Common myeloid progenitor, CD34-positive (primary cell): ENCODE measurements at regions not wholly inside any gene's neighbourhood (a gene's known extent, or its start where the extent isn't known, plus 50 kb on each side); places are given as distances from the start of the nearest gene placed in this dataset.
"Not testable (repeated sequence)": the region's sequence is repeated elsewhere in the genome, so short reads cannot be mapped to it uniquely, and the experiment has no call there.

Source experiments
- CTCF ChIA-PET: fragments of 350-600 bp; sonication (Branson Sonifier 250); formaldehyde crosslinking; loops from one replicate; lab custom pipeline; 2021; ENCODE audit warnings: antibody characterized with exemption; lab: Charles Lee
- POLR2A ChIA-PET: fragments of 350-600 bp; sonication (Branson Sonifier 250); formaldehyde crosslinking; loops from one replicate; lab custom pipeline; 2021; ENCODE audit warnings: antibody characterized with exemption; lab: Charles Lee
- DNase-seq, 3 donors: peaks; one replicate each; pipeline versions ENCODE4 v3.0.0 to v3.0.0-alpha.2; 2013
- H3K27ac ChIP-seq, 2 experiments: 1 replicate in 1 of 2; 2 replicates in 1 of 2; pipeline ENCODE4 v1.7.0; 2013; ENCODE audit warnings: inconsistent platforms in 2 of 2, low read length in 2 of 2, mild to moderate bottlenecking in 2 of 2, low read depth in 1 of 2, moderate library complexity in 1 of 2; ENCODE audit not compliant: severe bottlenecking in 2 of 2, insufficient read depth in 1 of 2, poor library complexity in 1 of 2
- H3K27me3 ChIP-seq, 5 experiments: replicated peaks in 2 of 5; 1 replicate in 3 of 5; 2 replicates in 2 of 5; pipeline versions ENCODE4 v1.6.1 to v1.7.0; 2013; ENCODE audit warnings: low read length in 4 of 5, mild to moderate bottlenecking in 2 of 5, moderate library complexity in 2 of 5, inconsistent platforms in 1 of 5; ENCODE audit not compliant: insufficient read depth in 5 of 5, control insufficient read depth in 4 of 5
- H3K36me3 ChIP-seq, 4 experiments: 1 replicate in 2 of 4; 2 replicates in 2 of 4; pipeline versions ENCODE4 v1.6.1 to v1.7.0; 2013; ENCODE audit warnings: low read length in 3 of 4, control low read depth in 1 of 4, mild to moderate bottlenecking in 1 of 4; ENCODE audit not compliant: control insufficient read depth in 4 of 4, insufficient read depth in 4 of 4
- H3K4me1 ChIP-seq, 4 experiments: 1 replicate in 3 of 4; 2 replicates in 1 of 4; pipeline versions ENCODE4 v1.6.1 to v1.7.1; 2013; ENCODE audit warnings: low read length in 3 of 4, mild to moderate bottlenecking in 3 of 4, control low read depth in 1 of 4, inconsistent platforms in 1 of 4, moderate library complexity in 1 of 4; ENCODE audit not compliant: control insufficient read depth in 4 of 4, insufficient read depth in 4 of 4; ENCODE audit errors: control extremely low read depth in 1 of 4
- H3K4me3 ChIP-seq, 7 experiments: 1 replicate in 4 of 7; 2 replicates in 3 of 7; pipeline versions ENCODE4 v1.5.1 to v1.7.0; 2013; ENCODE audit warnings: mild to moderate bottlenecking in 7 of 7, low read length in 6 of 7, moderate library complexity in 6 of 7, inconsistent platforms in 2 of 7, low read depth in 2 of 7, control low read depth in 1 of 7; ENCODE audit not compliant: insufficient read depth in 4 of 7, control insufficient read depth in 1 of 7; ENCODE audit errors: extremely low read depth in 1 of 7
- H3K9me3 ChIP-seq, 5 experiments: 1 replicate in 4 of 5; 2 replicates in 1 of 5; pipeline versions ENCODE4 v1.6.1 to v1.7.1; 2013; ENCODE audit warnings: low read length in 4 of 5, mild to moderate bottlenecking in 2 of 5, inconsistent platforms in 1 of 5, low read depth in 1 of 5, moderate library complexity in 1 of 5; ENCODE audit not compliant: control insufficient read depth in 4 of 5, insufficient read depth in 2 of 5; ENCODE audit errors: control extremely low read depth in 1 of 5
- WGBS: methylation state at CpG from one replicate; pipeline ENCODE4 v1.1.5; 2013; ENCODE audit not compliant: insufficient coverage; 5-methylcytosine and 5-hydroxymethylcytosine counted together

DNA sequence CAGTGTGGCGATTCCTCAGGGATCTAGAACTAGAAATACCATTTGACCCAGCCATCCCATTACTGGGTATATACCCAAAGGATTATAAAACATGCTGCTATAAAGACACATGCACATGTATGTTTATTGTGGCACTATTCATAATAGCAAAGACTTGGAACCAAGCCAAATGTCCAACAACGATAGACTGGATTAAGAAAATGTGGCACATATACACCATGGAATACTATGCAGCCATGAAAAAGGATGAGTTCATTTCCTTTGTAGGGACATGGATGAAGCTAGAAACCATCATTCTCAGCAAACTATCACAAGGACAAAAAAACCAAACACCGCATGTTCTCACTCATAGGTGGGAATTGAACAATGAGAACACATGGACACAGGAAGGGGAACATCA, 335.8 kb upstream of the PCDH18 start:
- H3K27me3 ChIP-seq, CTCF ChIA-PET, DNase-seq, H3K36me3 ChIP-seq, H3K4me1 ChIP-seq, POLR2A ChIA-PET, H3K27ac ChIP-seq, H3K4me3 ChIP-seq, H3K9me3 ChIP-seq: not testable (repeated sequence)
- no CpG with 5 or more reads among the region's 3 CpGs for WGBS

DNA sequence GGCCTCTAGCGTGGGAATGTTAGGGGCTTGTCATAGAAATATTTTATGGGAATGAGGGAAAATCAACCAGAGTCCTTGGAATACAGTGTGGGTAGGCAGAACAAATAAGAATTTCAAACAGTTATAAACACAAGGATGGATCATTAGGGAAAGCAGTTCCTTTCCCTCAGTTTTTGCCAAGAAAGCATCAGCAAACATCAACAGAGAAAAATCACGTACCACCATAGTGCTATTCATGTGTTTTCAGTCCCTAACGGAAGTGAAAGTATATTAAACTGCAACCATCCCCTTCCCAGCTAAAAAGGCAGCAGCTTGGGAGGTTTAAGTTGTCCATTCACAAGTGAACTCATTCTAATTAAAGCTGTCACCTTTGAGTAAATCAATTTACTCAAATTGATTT, 334.4 kb upstream of the PCDH18 start:
- Histone ChIP-seq H3K9me3 (no peaks in the 10 kb centered on the region), H3K27me3 (peaks cover 0 to 1% (median 0%) of the 10 kb centered on the region in 5 experiments), H3K27ac (no peak overlapping the region), H3K4me1 (no peaks in the 10 kb centered on the region), H3K36me3 (no peaks in the 10 kb centered on the region), H3K4me3 (no peak overlapping the region)
- WGBS, result 100% methylated on average over 2 of the region's 3 CpGs
- ChIA-PET CTCF (no interaction called here), POLR2A (no interaction called here)
- DNase-seq, result no peak

GRCh38 chr4:137861682-137862081, 329.4 kb upstream of the PCDH18 start:
- POLR2A ChIA-PET, result no interaction called here
- DNase-seq, result peak in 2 of 3 donors; percentile 2 to 7
- Histone ChIP-seq H3K9me3 (no peaks in the 10 kb centered on the region), H3K27ac (no peak overlapping the region), H3K27me3 (peaks cover 0 to 1% (median 0%) of the 10 kb centered on the region in 5 experiments), H3K4me3 (no peak overlapping the region), H3K4me1 (no peaks in the 10 kb centered on the region), H3K36me3 (no peaks in the 10 kb centered on the region)
- CTCF ChIA-PET, result interaction anchor here (0.9 kb wide), 1 partner anchor 322 kb away, joined by 4 read pairs; no protein-coding TSS in a partner anchor

DNA sequence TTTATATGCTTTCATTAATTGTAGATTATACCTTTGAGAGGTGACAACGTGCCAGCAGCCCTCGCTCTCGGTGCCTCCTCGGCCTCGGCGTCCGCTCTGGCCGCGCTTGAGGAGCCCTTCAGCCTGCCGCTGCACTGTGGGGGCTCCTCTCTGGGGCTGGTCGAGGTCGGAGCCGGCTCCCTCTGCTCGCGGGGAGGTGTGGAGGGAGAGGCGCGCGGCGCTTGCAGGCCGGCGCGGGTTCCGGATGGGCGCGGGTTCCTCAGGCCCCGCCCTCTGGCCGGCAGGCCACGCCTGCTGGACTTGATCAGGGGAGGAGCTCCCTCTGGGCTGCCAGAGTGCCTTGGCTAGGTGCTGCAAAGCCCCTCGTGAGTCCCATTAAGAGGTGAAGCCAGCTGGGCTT, 321.1 kb upstream of the PCDH18 start:
- H3K4me1 ChIP-seq, result no peaks in the 10 kb centered on the region
- CTCF ChIA-PET, result interaction anchor here (2.0 kb wide), 1 partner anchor 11 kb away, joined by 6 read pairs; no protein-coding TSS in a partner anchor
- 93% methylated on average over 17 of the region's 29 CpGs for WGBS
- no peak overlapping the region for H3K4me3 ChIP-seq
- no peak overlapping the region for H3K27ac ChIP-seq
- no peak for DNase-seq
- H3K36me3 ChIP-seq, result no peaks in the 10 kb centered on the region
- H3K9me3 ChIP-seq, result no peaks in the 10 kb centered on the region
- no peaks in the 10 kb centered on the region for H3K27me3 ChIP-seq
- POLR2A ChIA-PET, result no interaction called here

DNA sequence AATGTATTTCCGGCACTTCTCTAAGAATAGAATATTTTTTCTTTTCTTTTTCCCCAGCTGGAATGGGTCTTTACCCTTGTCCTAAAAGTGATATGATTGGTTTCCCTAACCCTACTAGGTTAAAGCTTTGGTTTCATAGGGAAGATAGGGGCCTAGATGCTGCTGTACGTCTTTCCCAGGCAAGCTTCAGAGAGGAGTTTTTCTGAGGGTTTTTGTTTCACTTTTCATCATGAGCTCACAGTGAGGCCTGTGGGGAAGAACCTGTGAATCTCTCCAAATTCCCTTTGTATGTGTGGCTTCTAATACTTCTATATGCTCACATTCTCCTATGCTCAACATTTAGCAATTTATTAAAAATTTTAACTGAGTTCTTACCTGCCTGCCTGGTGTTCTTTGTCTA, 320.0 kb upstream of the PCDH18 start:
- no peak for DNase-seq
- CTCF ChIA-PET, result interaction anchor here (2.0 kb wide), 1 partner anchor 12 kb away, joined by 6 read pairs; no protein-coding TSS in a partner anchor

GRCh38 chr4:137851435-137851834, 319.1 kb upstream of the PCDH18 start:
- no CpG with 5 or more reads among the region's 2 CpGs for WGBS
- no peak overlapping the region for H3K27ac ChIP-seq
- H3K9me3 ChIP-seq, result no peaks in the 10 kb centered on the region
- no peaks in the 10 kb centered on the region for H3K27me3 ChIP-seq
- ChIA-PET CTCF (no interaction called here), POLR2A (no interaction called here)
- no peak for DNase-seq
- H3K36me3 ChIP-seq, result no peaks in the 10 kb centered on the region
- no peak overlapping the region for H3K4me3 ChIP-seq
- no peaks in the 10 kb centered on the region for H3K4me1 ChIP-seq

More for the DNA sequence above, 320.0 kb upstream of the PCDH18 start:
- Histone ChIP-seq H3K4me3 (no peak overlapping the region), H3K27ac (no peak overlapping the region), H3K9me3 (no peaks in the 10 kb centered on the region), H3K4me1 (no peaks in the 10 kb centered on the region), H3K36me3 (no peaks in the 10 kb centered on the region), H3K27me3 (no peaks in the 10 kb centered on the region)
- WGBS, result 86% methylated on average over 1 of the region's 2 CpGs
- POLR2A ChIA-PET, result no interaction called here

DNA sequence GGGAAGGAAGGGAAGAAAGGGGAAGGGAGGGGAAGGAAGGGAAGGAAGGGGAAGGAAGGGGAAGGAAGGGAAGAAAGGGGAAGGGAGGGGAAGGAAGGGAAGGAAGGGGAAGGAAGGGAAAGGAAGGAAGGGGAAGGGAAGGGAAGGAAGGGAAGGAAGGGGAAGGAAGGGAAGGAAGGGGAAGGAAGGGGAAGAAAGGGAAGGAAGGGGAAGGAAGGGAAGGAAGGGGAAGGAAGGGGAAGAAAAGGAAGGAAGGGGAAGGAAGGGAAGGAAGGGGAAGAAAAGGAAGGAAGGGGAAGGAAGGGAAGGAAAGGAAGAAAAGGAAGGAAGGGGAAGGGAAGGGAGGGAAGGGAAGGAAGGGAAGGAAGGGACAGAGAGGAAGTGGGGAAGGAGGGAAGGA, 295.7 kb upstream of the PCDH18 start:
- H3K27me3 ChIP-seq, H3K4me3 ChIP-seq, H3K4me1 ChIP-seq, DNase-seq, H3K27ac ChIP-seq, H3K9me3 ChIP-seq, H3K36me3 ChIP-seq, CTCF ChIA-PET, POLR2A ChIA-PET: not testable (repeated sequence)
